ENCODE measurements at regions not wholly inside any gene's neighbourhood (a gene's known extent, or its start where the extent isn't known, plus 50 kb on each side); places are given as distances from the start of the nearest gene placed in this dataset.

DNA sequence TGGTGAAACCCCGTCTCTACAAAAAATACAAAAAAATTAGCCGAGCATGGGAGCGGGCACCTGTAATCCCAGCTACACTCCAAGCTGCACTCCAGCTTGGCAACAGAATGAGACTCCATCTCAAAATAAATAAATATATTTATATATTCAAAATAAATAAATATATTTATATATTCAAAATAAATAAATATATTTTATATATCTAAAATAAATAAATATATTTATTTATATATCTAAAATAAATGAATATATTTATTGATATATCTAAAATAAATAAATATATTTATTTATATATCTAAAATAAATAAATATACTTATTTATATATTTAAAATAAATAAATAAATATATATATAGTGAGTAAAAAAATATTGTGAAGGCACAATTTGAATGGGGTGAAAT, 63.4 kb upstream of the EXOC1L start:
- no peak for TF ChIP-seq RAD21 (conservative IDR thresholded peaks at IDR 0.05)
- TF ChIP-seq, protein P1, sequence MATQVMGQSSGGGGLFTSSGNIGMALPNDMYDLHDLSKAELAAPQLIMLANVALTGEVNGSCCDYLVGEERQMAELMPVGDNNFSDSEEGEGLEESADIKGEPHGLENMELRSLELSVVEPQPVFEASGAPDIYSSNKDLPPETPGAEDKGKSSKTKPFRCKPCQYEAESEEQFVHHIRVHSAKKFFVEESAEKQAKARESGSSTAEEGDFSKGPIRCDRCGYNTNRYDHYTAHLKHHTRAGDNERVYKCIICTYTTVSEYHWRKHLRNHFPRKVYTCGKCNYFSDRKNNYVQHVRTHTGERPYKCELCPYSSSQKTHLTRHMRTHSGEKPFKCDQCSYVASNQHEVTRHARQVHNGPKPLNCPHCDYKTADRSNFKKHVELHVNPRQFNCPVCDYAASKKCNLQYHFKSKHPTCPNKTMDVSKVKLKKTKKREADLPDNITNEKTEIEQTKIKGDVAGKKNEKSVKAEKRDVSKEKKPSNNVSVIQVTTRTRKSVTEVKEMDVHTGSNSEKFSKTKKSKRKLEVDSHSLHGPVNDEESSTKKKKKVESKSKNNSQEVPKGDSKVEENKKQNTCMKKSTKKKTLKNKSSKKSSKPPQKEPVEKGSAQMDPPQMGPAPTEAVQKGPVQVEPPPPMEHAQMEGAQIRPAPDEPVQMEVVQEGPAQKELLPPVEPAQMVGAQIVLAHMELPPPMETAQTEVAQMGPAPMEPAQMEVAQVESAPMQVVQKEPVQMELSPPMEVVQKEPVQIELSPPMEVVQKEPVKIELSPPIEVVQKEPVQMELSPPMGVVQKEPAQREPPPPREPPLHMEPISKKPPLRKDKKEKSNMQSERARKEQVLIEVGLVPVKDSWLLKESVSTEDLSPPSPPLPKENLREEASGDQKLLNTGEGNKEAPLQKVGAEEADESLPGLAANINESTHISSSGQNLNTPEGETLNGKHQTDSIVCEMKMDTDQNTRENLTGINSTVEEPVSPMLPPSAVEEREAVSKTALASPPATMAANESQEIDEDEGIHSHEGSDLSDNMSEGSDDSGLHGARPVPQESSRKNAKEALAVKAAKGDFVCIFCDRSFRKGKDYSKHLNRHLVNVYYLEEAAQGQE (IDR thresholded peaks at IDR 0.05; ENCODE audit: borderline replicate concordance): no peak
- no peak for TF ChIP-seq EP300 (conservative IDR thresholded peaks at IDR 0.05; ENCODE audit: poor library complexity, severe bottlenecking)

All from neural cell (in vitro differentiated cells).